Activated CD4-positive, alpha-beta T cell treated with anti-CD3 and anti-CD28 coated beads, Interleukin-2, Interleukin-4, amounts not matched to agents 100 ng/mL and 50 ng/mL, durations not matched to agents 16 hours and 8 hours (primary cell): ENCODE measurements at regions not wholly inside any gene's neighbourhood (a gene's known extent, or its start where the extent isn't known, plus 50 kb on each side); places are given as distances from the start of the nearest gene placed in this dataset.
A peak's percentile ranks its signal among the peaks of the same experiment; 100 is the strongest.
"Not testable (repeated sequence)": the region's sequence is repeated elsewhere in the genome, so short reads cannot be mapped to it uniquely, and the experiment has no call there.

Source experiments
- DNase-seq: peaks from one replicate; pipeline ENCODE4 v3.0.0-alpha.2; 2020; ENCODE audit warnings: low spot score

- no peak for DNase-seq
Measured at GRCh38 chr6:9020001-9020400, 584.7 kb upstream of the SLC35B3 start.

GRCh38 chr6:9009931-9010330 lies 574.6 kb upstream of the SLC35B3 start:
- no peak for DNase-seq

GRCh38 chr6:9007027-9007426 lies 571.7 kb upstream of the SLC35B3 start:
- no peak for DNase-seq

GRCh38 chr6:9002833-9003232 lies 567.5 kb upstream of the SLC35B3 start:
- no peak for DNase-seq

GRCh38 chr6:8995156-8995555 lies 559.8 kb upstream of the SLC35B3 start:
- DNase-seq: no peak

- DNase-seq: no peak
Measured at GRCh38 chr6:8993111-8993510, 557.8 kb upstream of the SLC35B3 start.

- no peak for DNase-seq
Measured at GRCh38 chr6:8991844-8992243, 556.5 kb upstream of the SLC35B3 start.

- DNase-seq: no peak
Measured at GRCh38 chr6:8990075-8990474, 554.7 kb upstream of the SLC35B3 start.

GRCh38 chr6:8983202-8983688 lies 547.9 kb upstream of the SLC35B3 start:
- peak; percentile 58 for DNase-seq

GRCh38 chr6:8982668-8983067 lies 547.3 kb upstream of the SLC35B3 start:
- DNase-seq: no peak

- no peak for DNase-seq
Measured at GRCh38 chr6:8973395-8973794, 538.0 kb upstream of the SLC35B3 start.

- DNase-seq: no peak
Measured at GRCh38 chr6:8969747-8970146, 534.4 kb upstream of the SLC35B3 start.

GRCh38 chr6:8958894-8959511 lies 523.7 kb upstream of the SLC35B3 start:
- no peak for DNase-seq

GRCh38 chr6:8953310-8953709 lies 518.0 kb upstream of the SLC35B3 start:
- no peak for DNase-seq

GRCh38 chr6:8948733-8949132 lies 513.4 kb upstream of the SLC35B3 start:
- no peak for DNase-seq

GRCh38 chr6:8947900-8948299 lies 512.6 kb upstream of the SLC35B3 start:
- DNase-seq: no peak

GRCh38 chr6:8944548-8944947 lies 509.2 kb upstream of the SLC35B3 start:
- no peak for DNase-seq

- no peak for DNase-seq
Measured at GRCh38 chr6:8943073-8943472, 507.7 kb upstream of the SLC35B3 start.

- no peak for DNase-seq
Measured at GRCh38 chr6:8941577-8941976, 506.2 kb upstream of the SLC35B3 start.

- DNase-seq: no peak
Measured at GRCh38 chr6:8940356-8940755, 505.0 kb upstream of the SLC35B3 start.

- no peak for DNase-seq
Measured at GRCh38 chr6:8939615-8940014, 504.3 kb upstream of the SLC35B3 start.

- DNase-seq: no peak
Measured at GRCh38 chr6:8934318-8934717, 499.0 kb upstream of the SLC35B3 start.

- DNase-seq: no peak
Measured at GRCh38 chr6:8930009-8930408, 494.7 kb upstream of the SLC35B3 start.

GRCh38 chr6:8920244-8920643 lies 484.9 kb upstream of the SLC35B3 start:
- DNase-seq: not testable (repeated sequence)
